ENCODE measurements at regions not wholly inside any gene's neighbourhood (a gene's known extent, or its start where the extent isn't known, plus 50 kb on each side); places are given as distances from the start of the nearest gene placed in this dataset.

DNA sequence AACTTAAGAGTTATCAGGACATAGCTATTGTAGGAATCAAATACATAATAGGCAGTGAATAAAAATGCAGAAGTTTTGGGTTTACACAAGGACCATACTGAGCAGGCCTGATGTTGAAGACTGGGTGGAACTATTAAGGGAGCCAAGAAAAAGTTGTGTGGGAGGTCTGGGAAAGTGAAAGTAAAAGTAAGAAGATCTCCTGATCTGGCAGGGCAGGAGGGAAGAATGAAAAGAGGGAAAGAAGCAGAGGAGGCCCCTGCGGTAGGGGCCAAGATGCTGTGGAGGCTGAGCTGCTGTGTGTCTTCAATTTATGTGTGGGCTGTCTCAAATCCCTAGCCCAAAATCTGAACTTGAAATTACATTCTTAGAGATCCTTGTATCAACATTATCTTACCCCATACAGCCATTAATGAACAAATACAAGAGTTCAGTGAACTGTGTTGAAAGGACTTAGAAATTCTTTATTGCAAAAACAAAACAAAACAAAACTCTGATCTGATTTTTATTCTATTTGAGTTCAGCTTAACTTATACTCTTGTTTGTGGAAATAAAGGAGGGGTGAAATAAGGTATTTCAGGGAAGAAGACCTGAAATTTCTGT lies 1183.8 kb downstream of the HACE1 start (continued):
- TF ChIP-seq TCF12 (IDR thresholded peaks at IDR 0.05; ENCODE audit: low read depth, low read length) (no peak), FOXK2 (IDR thresholded peaks at IDR 0.05) (no peak), ZNF24 (IDR thresholded peaks at IDR 0.05) (no peak)
- TF ChIP-seq, protein P1, sequence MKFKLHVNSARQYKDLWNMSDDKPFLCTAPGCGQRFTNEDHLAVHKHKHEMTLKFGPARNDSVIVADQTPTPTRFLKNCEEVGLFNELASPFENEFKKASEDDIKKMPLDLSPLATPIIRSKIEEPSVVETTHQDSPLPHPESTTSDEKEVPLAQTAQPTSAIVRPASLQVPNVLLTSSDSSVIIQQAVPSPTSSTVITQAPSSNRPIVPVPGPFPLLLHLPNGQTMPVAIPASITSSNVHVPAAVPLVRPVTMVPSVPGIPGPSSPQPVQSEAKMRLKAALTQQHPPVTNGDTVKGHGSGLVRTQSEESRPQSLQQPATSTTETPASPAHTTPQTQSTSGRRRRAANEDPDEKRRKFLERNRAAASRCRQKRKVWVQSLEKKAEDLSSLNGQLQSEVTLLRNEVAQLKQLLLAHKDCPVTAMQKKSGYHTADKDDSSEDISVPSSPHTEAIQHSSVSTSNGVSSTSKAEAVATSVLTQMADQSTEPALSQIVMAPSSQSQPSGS (IDR thresholded peaks at IDR 0.05; ENCODE audit: low read length), result no peak

DNA sequence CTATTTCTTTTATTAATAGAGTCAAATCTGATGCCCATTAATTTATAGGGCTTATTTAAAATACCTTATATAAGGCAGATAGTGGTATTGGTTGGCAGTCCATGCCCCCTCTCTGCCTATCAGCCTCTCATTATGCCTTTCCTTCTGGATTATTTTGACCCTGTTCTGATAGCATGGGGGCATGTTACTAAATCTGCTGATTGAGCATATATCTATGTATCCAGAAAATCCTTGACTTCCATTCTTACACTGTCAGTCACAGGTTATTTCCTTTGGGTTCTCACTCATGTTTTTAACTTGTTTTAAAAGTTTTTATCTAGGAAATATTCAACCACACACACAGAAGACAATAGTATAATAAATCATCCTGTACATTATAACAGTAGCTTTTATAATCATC lies 1184.9 kb downstream of the HACE1 start:
- SMC1A ChIA-PET (ENCODE audit: uncharacterized antibody, unreplicated experiment), result no interaction called here
- RAD21 ChIA-PET (ENCODE audit: unreplicated experiment), result no interaction called here
- no peak for FAIRE-seq
- CTCF ChIA-PET, result no interaction called here
- no peak for DNase-seq (ENCODE audit: low read depth, low spot score)
- Histone ChIP-seq H3K79me2 (ENCODE audit: control insufficient read depth, insufficient read depth, low read length) (no peaks in the 10 kb centered on the region), H3K27ac (ENCODE audit: control insufficient read depth, insufficient read depth) (no peak overlapping the region), H3K4me1 (ENCODE audit: control insufficient read depth, insufficient read depth, low read length) (no peaks in the 10 kb centered on the region), H3K36me3 (ENCODE audit: control insufficient read depth in 2 of 2, insufficient read depth in 2 of 2, low read length in 1 of 2) (no peaks in the 10 kb centered on the region), H3K9me3 (replicated peaks; ENCODE audit: control insufficient read depth, insufficient read depth, low read length) (no peaks in the 10 kb centered on the region; the same call in 2 of the 3 replicates), H3K9ac (ENCODE audit: control insufficient read depth, insufficient read depth, low read length) (no peak overlapping the region), H3K4me2 (ENCODE audit: control insufficient read depth, insufficient read depth) (no peak overlapping the region), H2AFZ (ENCODE audit: control insufficient read depth, low read depth, low read length) (no peak overlapping the region), H3K4me3 (no peak overlapping the region), H3K27me3 (replicated peaks in 1 of 2; ENCODE audit: control insufficient read depth in 2 of 2, insufficient read depth in 2 of 2, low read length in 1 of 2) (no peaks in the 10 kb centered on the region), H4K20me1 (ENCODE audit: control insufficient read depth, insufficient read depth) (no peaks in the 10 kb centered on the region)
- intact Hi-C loops (cut with micrococcal nuclease; ENCODE audit: unreplicated experiment), result no loop called here
- POLR2A ChIA-PET, result no interaction called here
- in situ Hi-C loops (cut with MboI), result no loop called here
- no peak for ATAC-seq
- BruUV-seq (replicated peaks), result no TSS peak
- TF ChIP-seq JUND (IDR thresholded peaks at IDR 0.05; ENCODE audit: low read depth, low read length), result no peak
- TF ChIP-seq EGR1 (IDR thresholded peaks at IDR 0.05; ENCODE audit: borderline replicate concordance in 1 of 2, low read depth in 2 of 2, low read length in 2 of 2), result no peak
- TF ChIP-seq, protein P2, sequence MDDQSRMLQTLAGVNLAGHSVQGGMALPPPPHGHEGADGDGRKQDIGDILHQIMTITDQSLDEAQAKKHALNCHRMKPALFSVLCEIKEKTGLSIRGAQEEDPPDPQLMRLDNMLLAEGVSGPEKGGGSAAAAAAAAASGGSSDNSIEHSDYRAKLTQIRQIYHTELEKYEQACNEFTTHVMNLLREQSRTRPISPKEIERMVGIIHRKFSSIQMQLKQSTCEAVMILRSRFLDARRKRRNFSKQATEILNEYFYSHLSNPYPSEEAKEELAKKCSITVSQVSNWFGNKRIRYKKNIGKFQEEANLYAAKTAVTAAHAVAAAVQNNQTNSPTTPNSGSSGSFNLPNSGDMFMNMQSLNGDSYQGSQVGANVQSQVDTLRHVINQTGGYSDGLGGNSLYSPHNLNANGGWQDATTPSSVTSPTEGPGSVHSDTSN (IDR thresholded peaks at IDR 0.05; ENCODE audit: insufficient replicate concordance, low read depth, low read length), result no peak
